ENCODE measurements at regions not wholly inside any gene's neighbourhood (a gene's known extent, or its start where the extent isn't known, plus 50 kb on each side); places are given as distances from the start of the nearest gene placed in this dataset.
"Not testable (repeated sequence)": the region's sequence is repeated elsewhere in the genome, so short reads cannot be mapped to it uniquely, and the experiment has no call there.

GRCh38 chr12:54719691-54720090 lies 71.5 kb upstream of the DCD start:
- Histone ChIP-seq H3K4me2 (no peak overlapping the region), H3K9me3 (ENCODE audit: insufficient read depth, low read depth) (no peaks in the 10 kb centered on the region), H3K27me3 (ENCODE audit: insufficient read depth, low read depth) (peaks cover 8% of the 10 kb centered on the region; the same call in 1 of the 2 replicates), H3K4me1 (replicated peaks; ENCODE audit: insufficient read depth) (no peaks in the 10 kb centered on the region), H3K27ac (no peak overlapping the region), H2AFZ (no peak overlapping the region), H4K20me1 (ENCODE audit: insufficient read depth) (no peaks in the 10 kb centered on the region), H3K4me3 (no peak overlapping the region), H3K36me3 (ENCODE audit: low read depth) (no peaks in the 10 kb centered on the region), H3K79me2 (ENCODE audit: low read depth) (no peaks in the 10 kb centered on the region), H3F3A (ENCODE audit: insufficient read depth, low read depth) (no peaks in the 10 kb centered on the region), H3K9me2 (ENCODE audit: insufficient read depth) (no peaks in the 10 kb centered on the region)
- no TSS peak for BruUV-seq (replicated peaks)
- TF ChIP-seq EZH2 (IDR thresholded peaks at IDR 0.05; ENCODE audit: low read depth), result no peak
- TF ChIP-seq, protein P1, sequence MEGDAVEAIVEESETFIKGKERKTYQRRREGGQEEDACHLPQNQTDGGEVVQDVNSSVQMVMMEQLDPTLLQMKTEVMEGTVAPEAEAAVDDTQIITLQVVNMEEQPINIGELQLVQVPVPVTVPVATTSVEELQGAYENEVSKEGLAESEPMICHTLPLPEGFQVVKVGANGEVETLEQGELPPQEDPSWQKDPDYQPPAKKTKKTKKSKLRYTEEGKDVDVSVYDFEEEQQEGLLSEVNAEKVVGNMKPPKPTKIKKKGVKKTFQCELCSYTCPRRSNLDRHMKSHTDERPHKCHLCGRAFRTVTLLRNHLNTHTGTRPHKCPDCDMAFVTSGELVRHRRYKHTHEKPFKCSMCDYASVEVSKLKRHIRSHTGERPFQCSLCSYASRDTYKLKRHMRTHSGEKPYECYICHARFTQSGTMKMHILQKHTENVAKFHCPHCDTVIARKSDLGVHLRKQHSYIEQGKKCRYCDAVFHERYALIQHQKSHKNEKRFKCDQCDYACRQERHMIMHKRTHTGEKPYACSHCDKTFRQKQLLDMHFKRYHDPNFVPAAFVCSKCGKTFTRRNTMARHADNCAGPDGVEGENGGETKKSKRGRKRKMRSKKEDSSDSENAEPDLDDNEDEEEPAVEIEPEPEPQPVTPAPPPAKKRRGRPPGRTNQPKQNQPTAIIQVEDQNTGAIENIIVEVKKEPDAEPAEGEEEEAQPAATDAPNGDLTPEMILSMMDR (conservative IDR thresholded peaks at IDR 0.05), result no peak
- POLR2A ChIA-PET (ENCODE audit: unreplicated experiment), result no interaction called here
- CTCF ChIA-PET, result no interaction called here
- intact Hi-C loops (cut with micrococcal nuclease; ENCODE audit: unreplicated experiment), result no loop called here
- no peak for DNase-seq

GRCh38 chr12:54716261-54716660 lies 68.1 kb upstream of the DCD start:
- CTCF ChIA-PET, result no interaction called here
- H3K4me2 ChIP-seq, result no peak overlapping the region
- no peaks in the 10 kb centered on the region for H3K9me2 ChIP-seq (ENCODE audit: insufficient read depth)
- POLR2A ChIA-PET (ENCODE audit: unreplicated experiment), result no interaction called here
- no peak overlapping the region for H3K27ac ChIP-seq
- no peaks in the 10 kb centered on the region for H4K20me1 ChIP-seq (ENCODE audit: insufficient read depth)
- no peak overlapping the region for H2AFZ ChIP-seq
- no peak for DNase-seq
- H3K27me3 ChIP-seq (ENCODE audit: insufficient read depth, low read depth), result peaks cover 18% of the 10 kb centered on the region; the same call in 1 of the 2 replicates
- no TSS peak for BruUV-seq (replicated peaks)
- no peak overlapping the region for H3K4me3 ChIP-seq
- H3K79me2 ChIP-seq (ENCODE audit: low read depth), result no peaks in the 10 kb centered on the region
- intact Hi-C loops (cut with micrococcal nuclease; ENCODE audit: unreplicated experiment), result no loop called here
- no peaks in the 10 kb centered on the region for H3K36me3 ChIP-seq (ENCODE audit: low read depth)
- H3F3A ChIP-seq (ENCODE audit: insufficient read depth, low read depth), result no peaks in the 10 kb centered on the region
- TF ChIP-seq EZH2 (IDR thresholded peaks at IDR 0.05; ENCODE audit: low read depth), result no peak
- TF ChIP-seq, protein P1 (conservative IDR thresholded peaks at IDR 0.05), result no peak
- H3K9me3 ChIP-seq (ENCODE audit: insufficient read depth, low read depth), result no peaks in the 10 kb centered on the region
- H3K4me1 ChIP-seq (replicated peaks; ENCODE audit: insufficient read depth), result no peaks in the 10 kb centered on the region

DNA sequence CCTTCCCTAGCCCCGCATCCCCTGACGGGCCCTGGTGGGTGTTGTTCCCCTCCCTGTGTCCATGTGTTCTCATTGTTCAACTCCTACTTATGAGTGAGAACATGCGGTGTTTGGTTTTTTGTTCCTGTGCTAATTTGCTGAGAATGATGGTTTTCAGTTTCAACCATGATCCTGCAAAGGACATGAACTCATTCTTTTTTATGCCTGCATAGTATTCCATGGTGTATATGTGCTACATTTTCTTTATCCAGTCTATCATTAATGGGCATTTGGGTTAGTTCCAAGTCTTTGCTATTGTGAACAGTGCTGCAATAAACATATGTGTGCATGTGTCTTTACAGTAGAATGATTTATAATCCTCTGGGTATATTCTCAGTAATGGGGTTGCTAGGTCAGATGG lies 65.7 kb upstream of the DCD start:
- CTCF ChIA-PET; H3K4me3 ChIP-seq; H3K27ac ChIP-seq; intact Hi-C loops (cut with micrococcal nuclease; ENCODE audit: unreplicated experiment); H3K36me3 ChIP-seq (ENCODE audit: low read depth); H3K9me2 ChIP-seq (ENCODE audit: insufficient read depth); POLR2A ChIA-PET (ENCODE audit: unreplicated experiment); H3K79me2 ChIP-seq (ENCODE audit: low read depth); DNase-seq; H3K4me2 ChIP-seq; BruUV-seq (replicated peaks); H4K20me1 ChIP-seq (ENCODE audit: insufficient read depth); H3K9me3 ChIP-seq (ENCODE audit: insufficient read depth, low read depth); H3F3A ChIP-seq (ENCODE audit: insufficient read depth, low read depth); H2AFZ ChIP-seq; H3K4me1 ChIP-seq (replicated peaks; ENCODE audit: insufficient read depth): not testable (repeated sequence)
- peaks cover 14% of the 10 kb centered on the region; the same call in 1 of the 2 replicates for H3K27me3 ChIP-seq (ENCODE audit: insufficient read depth, low read depth)

DNA sequence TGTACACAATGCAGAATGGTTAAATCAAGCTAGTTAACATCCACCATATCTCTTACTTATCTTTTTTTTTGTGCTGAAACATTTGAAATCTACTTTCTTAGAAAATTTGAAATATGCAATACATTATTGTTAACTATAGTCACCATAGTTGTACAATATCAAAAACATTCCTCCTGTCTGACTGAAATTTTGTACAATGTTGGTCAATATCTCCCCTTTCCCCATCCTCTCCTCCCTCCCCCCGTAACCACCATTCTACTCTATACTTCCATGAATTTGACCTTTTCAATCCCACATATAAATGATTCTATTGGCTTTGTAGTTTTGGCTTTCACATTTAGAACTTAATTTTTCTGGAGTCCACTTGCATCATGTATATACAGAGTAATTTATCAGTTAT lies 63.5 kb upstream of the DCD start:
- intact Hi-C loops (cut with micrococcal nuclease; ENCODE audit: unreplicated experiment), result no loop called here
- POLR2A ChIA-PET (ENCODE audit: unreplicated experiment), result no interaction called here
- Histone ChIP-seq H3K9me2 (ENCODE audit: insufficient read depth) (no peaks in the 10 kb centered on the region; the same call in 1 of the 2 replicates), H3K27me3 (ENCODE audit: insufficient read depth, low read depth) (peaks cover 12% of the 10 kb centered on the region; the same call in 1 of the 2 replicates), H2AFZ (no peak overlapping the region), H3K4me2 (no peak overlapping the region), H3K4me3 (no peak overlapping the region), H3K4me1 (replicated peaks; ENCODE audit: insufficient read depth) (no peaks in the 10 kb centered on the region), H3K9me3 (ENCODE audit: insufficient read depth, low read depth) (no peaks in the 10 kb centered on the region), H3K27ac (no peak overlapping the region), H3K36me3 (ENCODE audit: low read depth) (no peaks in the 10 kb centered on the region), H3F3A (ENCODE audit: insufficient read depth, low read depth) (no peaks in the 10 kb centered on the region), H3K79me2 (ENCODE audit: low read depth) (no peaks in the 10 kb centered on the region), H4K20me1 (ENCODE audit: insufficient read depth) (no peaks in the 10 kb centered on the region; the same call in 1 of the 2 replicates)
- no TSS peak for BruUV-seq (replicated peaks)
- no peak for DNase-seq
- CTCF ChIA-PET, result no interaction called here
- TF ChIP-seq EZH2 (IDR thresholded peaks at IDR 0.05; ENCODE audit: low read depth), result no peak
- TF ChIP-seq, protein P1 (conservative IDR thresholded peaks at IDR 0.05), result no peak
